Embryonic facial prominence (tissue), 1 donor: ENCODE measurements at regions not wholly inside any gene's neighbourhood (a gene's known extent, or its start where the extent isn't known, plus 50 kb on each side); places are given as distances from the start of the nearest gene placed in this dataset.

Source experiments
- DNase-seq: peaks from one replicate; pipeline ENCODE4 v3.0.0-alpha.2; 2016; ENCODE audit errors: extremely low spot score

DNA sequence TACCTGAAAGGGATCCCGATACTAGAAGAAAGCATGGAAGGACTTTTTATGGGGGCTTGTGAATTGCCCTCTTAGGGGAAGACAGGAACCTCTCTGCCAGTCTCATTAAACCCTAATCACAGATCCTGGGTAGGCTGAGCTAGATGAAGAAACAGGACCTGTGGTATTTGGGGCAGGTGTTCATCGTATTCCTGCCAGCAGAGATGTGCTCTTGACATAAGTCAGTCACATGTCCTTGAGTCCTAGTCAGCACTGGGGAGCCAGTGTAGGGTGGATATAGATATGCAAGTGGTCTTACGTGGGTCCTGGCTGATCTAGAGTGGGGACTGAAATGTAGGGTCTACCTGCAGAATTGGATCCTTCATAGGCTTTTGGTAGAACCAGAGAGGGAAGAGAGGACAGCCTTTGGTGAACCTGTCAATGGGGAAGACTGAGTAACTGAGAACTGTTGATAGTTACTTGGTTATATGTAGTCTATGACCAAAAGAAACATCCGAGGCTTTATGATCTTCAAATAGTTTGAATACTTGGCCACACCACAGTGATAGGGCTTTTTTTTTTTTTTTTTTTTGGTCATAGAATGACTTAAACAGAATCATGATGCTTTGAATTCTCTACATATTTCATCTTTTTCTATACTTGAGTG, 63.5 kb upstream of the WDR1 start:
- no peak for DNase-seq

DNA sequence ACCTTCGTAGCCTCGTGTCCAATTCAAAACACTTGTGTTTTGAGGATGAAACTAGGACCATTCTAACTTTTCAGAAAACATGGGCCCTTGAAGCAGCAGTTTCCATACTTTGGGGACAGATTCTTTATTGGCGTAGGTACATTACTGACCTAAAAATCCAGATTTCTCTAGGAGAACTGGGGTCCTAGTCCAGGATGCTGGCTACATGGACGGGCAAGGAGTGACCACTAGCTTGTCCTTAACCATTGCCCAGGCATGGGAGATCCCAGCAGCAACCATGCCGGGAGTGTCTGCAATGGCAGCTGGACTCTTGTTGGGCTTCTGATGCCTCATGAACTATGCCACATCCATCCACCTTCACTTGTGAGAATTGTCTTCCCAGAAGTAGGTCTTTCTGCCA, 62.2 kb upstream of the WDR1 start:
- no peak for DNase-seq

DNA sequence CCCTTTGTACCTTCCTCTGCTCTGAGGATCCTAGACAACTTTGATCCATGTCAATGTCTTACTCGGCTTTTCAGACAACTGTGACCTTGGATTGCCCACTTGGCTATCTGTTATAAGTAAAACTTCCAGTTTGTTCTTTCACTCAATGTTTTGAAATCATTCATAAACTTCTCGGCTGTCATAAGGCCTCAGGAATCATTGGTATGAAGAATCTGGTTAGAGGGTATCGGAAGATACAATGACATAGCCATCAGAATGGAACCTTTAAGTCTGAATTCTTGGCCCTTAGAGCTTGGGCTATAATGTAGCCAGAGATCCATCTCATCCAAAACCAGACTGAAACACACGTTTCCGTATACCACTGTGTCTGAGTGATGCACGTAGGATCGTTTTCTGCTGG, 59.0 kb upstream of the WDR1 start:
- DNase-seq, result no peak

DNA sequence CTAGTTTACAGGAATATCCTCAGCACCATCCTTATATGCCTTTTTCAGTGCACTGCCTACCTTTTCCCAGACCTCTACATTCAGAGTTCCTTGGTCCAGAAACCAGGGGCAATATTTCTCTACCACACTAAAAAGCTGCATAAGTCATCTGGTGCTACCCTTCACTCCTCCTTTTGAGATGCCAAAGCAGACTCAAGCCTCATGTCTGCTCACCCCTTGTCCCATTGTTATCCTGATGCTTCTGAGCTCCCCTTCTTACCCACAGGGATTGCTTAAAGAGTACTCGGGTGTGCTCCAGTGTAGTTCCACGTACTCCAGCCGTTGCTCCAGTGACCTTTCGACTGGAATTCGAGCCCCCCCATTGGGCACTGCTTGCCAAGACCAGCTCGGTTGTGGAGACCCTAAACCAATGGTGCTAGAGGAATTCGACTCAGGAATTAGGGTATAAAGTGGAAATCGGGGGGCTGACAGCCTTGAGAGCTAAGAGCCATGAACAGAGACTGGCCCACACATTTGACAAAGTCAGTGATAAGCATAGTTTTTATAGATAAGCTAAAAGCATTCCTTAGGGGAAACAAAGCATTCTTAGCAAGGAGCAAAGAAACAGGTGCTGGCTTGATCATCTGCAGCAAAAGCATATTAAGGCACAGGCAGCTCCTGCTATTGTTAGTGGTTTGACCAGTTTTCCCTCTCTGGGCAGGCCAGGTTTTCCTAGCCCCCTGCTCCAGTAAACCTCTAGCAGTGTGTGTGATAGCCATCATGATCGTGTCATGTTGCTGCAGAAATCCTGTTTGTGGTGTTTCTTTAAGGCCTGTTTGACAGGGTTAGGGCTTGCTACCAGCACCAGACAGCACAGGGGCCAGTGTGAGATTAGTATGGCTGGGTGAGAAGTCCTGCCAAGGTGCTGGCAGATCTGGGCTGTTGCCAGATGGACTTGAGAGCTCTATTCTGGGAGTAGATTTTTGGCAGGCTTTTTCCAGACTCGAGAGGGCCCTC, 57.5 kb upstream of the WDR1 start:
- no peak for DNase-seq

DNA sequence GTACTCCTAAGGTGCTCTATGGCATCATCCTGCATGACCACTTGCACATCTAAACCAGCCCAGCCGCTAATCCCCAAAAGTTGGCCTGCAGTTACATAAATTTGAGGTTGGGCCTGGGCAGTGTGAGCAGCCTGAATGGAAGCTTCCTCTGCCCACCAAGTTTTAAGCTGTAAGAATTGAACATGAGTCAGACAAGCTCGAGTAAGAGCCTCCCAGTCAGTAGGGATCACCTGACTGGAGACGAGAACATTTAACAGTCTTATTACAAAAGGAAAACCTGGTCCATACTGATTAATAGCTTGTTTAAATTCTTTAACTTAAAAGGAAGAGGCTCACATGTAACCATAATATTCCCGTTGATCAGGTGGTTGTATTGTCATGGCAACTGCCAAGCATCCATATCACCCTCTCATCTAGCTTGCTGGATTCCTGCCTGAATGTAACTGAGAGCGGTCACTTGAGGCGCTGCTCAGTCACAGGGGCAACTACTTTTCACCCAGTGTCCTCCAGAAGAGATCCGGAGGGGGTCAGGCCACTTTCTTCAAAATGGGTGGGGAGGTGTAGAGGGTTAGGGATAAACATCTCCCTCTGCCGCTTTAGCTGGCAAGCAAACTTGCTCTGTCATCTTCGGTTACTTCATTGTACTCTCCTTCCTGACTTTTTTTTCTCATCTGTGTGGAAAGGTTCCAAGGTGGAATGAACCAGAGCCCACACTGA, 56.6 kb upstream of the WDR1 start:
- no peak for DNase-seq

DNA sequence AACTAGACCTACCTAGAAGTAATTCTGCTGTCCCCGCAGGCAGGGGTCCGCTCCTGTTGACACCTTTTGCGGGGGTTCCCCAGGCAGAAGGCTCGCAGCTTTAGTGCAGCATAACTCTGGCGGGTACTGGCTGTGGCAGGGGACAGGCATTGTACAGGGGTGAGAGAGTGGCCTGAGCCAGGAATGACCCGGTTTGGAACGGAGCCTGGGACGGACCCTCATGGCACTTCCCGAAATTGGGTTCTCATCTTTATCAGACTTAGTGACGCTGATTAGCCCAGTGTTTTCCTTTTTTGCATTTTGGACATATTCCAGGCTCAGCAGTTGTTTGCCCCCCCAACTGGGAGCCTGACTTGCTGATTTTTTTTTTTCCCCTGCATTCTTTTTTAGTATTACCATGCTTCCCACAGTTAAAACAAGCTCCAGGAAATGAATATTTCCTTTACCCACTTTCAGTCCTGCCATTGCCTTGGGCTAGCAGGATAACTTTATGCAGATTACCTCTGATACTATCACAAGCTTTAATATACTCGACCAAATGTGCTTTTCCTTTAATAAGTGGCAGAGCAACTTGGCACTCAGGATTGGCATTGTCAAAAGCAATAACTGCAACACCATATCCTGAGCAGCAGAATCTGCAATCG, 55.8 kb upstream of the WDR1 start:
- no peak for DNase-seq

DNA sequence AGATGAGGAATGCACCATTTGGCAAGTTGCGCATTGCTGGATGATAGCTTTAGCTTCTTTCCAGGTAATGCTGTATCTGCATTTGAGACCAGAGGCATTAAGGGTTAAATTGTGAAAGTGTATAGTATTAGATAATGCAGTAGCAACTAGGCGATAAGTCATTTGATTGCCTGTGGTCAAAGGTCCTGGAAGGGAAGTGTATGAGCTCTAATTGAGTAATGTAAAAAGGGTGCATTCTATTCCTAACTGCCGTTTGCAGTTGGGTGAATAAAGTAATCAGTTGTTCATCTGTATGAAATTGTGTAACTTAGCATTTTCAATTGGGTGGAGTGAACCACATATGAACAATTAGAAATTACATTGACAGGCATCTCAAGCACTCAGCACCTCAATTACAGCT, 54.5 kb upstream of the WDR1 start:
- no peak for DNase-seq

DNA sequence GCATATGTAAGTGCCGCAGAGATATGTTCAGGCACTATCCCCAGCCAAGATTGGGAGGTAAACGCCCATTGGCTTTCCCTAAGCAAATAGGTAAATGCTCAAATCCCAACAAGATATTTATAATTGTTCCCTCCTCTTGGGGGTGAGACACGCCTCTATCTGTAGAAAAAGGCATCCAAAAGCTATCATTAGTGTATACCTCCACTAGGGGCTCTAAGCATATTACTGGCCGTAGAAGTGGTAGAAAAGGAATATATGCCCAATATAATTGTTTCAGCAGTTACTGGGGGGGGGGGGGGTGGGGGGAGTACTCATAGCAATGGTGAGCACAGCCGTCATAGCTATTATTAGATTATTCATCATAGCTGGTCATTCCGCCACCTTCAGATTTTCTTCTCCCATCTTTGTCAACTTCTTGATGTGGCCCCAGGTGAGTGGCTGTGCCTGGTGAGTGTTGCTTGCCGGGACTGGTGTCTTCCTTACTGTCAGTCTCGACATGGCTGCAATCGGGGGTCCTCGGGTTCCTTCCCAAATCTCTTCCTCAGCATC, 53.3 kb upstream of the WDR1 start:
- DNase-seq, result no peak

DNA sequence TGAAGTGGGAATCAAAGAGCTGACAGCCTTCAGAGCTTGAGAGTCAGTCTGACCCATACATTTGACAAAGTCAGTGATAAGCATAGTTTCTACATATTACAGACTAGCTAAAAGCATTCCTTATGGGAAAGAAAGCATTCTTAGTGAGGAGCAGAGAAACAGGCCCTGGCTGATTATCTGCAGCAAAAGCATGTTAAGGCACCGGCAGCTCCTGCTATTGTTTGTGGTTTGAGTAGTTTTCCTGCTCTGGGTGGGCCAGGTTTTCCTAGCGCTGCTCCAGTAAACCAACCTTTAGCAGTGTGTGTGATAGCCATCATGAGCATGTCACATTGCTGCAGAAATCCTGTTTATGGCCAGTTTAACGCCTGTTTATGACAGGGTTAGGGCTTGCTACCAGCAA, 51.6 kb upstream of the WDR1 start:
- no peak for DNase-seq

DNA sequence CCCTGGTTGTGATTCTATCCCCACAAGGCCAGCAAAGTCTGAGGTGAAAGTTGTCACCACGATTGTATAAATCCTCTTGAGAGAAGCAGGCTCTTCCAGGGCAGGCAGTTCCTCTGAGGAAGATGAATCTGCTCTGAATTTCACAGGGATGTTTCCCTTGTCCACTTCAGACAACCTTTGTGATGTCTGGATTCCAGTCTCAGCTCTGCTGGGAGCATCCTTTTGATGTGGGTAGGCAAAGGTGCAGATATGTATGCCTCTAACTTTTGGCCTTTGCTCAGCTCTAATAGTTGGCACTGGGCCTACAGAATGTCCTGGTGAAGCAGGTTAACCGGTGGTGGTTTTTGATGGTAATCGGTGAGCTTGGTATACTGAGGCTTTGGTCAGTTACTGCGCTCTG, 50.6 kb upstream of the WDR1 start:
- DNase-seq, result no peak
